Muscle of leg (tissue), 3 donors: ENCODE measurements at regions not wholly inside any gene's neighbourhood (a gene's known extent, or its start where the extent isn't known, plus 50 kb on each side); places are given as distances from the start of the nearest gene placed in this dataset.

Source experiments
- DNase-seq: peaks from one replicate; pipeline ENCODE4 v3.0.0; 2013
- H3K27ac ChIP-seq: one replicate; pipeline ENCODE4 v1.5.1; 2013; ENCODE audit warnings: mild to moderate bottlenecking, low read length, control low read depth
- H3K27me3 ChIP-seq: one replicate; pipeline ENCODE4 v1.6.1; 2013; ENCODE audit warnings: low read length; ENCODE audit not compliant: control insufficient read depth, insufficient read depth
- H3K36me3 ChIP-seq: one replicate; pipeline ENCODE4 v1.6.1; 2013; ENCODE audit warnings: low read length; ENCODE audit not compliant: control insufficient read depth, insufficient read depth
- H3K4me1 ChIP-seq: one replicate; pipeline ENCODE4 v1.6.1; 2013; ENCODE audit warnings: low read length; ENCODE audit not compliant: control insufficient read depth, insufficient read depth
- H3K4me3 ChIP-seq: one replicate; pipeline ENCODE4 v1.5.1; 2013; ENCODE audit warnings: low read length, control low read depth
- H3K9me3 ChIP-seq: replicated peaks from 2 replicates; pipeline ENCODE4 v1.6.1; 2013; ENCODE audit warnings: low read depth, low read length; ENCODE audit not compliant: control insufficient read depth
- WGBS: methylation state at CpG from one replicate; pipeline ENCODE4 v1.1.5; 2013; ENCODE audit warnings: missing lambda C conversion rate; ENCODE audit not compliant: insufficient coverage; 5-methylcytosine and 5-hydroxymethylcytosine counted together

DNA sequence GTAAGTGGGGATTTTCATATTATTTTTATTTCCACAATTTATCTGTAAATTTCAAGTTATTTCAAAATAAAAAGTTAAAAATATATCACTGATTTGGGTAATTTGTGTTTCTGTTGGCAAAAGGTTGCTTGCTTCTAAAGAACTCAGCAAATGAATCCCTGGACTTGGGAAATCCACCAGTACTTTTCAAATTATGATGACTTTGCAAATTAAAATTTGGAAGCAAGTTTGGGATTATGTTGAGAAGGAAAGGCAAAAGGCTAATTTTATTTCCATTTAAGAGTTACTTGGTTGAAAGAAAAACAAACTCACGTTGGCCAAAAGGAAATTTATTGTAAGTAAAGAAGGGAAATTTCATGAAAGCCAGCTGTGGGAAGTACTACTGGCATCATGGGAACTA lies 220.3 kb downstream of the MAP2K6 start:
- H3K4me3 ChIP-seq, result no peak overlapping the region
- WGBS, result no CpG with 5 or more reads among the region's 1 CpG

DNA sequence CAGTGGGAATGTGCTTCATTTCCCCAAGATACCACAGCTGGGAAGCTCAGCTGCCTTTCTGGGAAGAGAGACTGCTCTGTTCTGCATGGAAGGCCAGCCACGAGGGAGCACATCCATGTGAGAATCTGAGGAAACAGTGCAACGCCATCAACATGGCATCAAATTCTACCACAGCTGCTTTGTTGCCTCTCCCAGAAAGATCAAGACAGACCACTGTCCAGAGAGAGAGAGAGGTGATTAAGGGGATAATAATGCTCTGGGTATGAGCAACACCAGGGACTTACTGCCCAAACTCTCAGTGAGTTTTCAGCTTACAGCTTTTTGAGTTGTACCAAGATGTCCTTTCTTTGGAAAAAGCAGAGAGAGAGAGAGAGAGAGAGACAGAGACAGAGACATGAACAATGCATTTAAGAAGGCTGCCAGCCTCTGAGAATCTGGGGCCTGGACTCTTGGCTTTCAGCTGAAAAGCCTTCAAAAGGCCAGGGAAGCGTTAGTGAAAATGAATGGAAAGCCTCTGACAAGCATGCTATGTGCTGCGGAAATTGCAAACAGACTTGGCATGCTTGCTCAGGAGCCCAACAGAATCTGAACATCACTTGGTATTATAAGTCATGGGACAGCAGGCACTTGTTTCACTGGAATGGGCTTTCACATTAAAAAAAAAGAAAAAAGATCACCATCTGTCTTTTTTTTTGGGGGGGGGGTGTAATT lies 223.1 kb downstream of the MAP2K6 start:
- Histone ChIP-seq H3K27ac (peak overlapping the region; percentile 11), H3K36me3 (no peaks in the 10 kb centered on the region), H3K27me3 (no peaks in the 10 kb centered on the region), H3K9me3 (no peaks in the 10 kb centered on the region), H3K4me3 (no peak overlapping the region), H3K4me1 (peaks cover 9% of the 10 kb centered on the region)
- 53% methylated on average over 2 of the region's 4 CpGs for WGBS
- DNase-seq, result peak; percentile 74

More for the DNA sequence above, 220.3 kb downstream of the MAP2K6 start:
- Histone ChIP-seq H3K4me1 (peaks cover 9% of the 10 kb centered on the region), H3K27ac (no peak overlapping the region), H3K27me3 (no peaks in the 10 kb centered on the region), H3K36me3 (no peaks in the 10 kb centered on the region), H3K9me3 (no peaks in the 10 kb centered on the region)
- DNase-seq, result peak; percentile 11

DNA sequence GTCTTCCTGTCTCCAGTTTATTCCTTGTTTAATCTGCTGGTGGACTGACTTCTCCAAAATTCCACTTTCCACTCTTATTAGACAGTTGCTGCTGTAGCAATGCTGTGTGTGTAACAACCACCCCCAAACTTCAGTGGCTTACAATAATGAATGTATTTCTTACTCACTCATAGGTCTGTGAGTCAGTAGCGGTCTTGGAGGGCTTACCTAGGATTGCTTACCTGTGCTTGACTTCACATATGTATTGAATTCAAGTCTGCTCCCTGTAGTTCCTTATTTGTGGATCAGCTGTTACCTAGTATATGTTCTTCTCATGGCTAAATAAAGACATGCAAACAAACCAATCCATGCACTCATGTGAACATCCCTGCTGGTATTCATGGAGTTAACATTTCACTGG lies 224.6 kb downstream of the MAP2K6 start:
- no CpG with 5 or more reads among the region's 1 CpG for WGBS
- Histone ChIP-seq H3K4me3 (no peak overlapping the region), H3K27ac (no peak overlapping the region), H3K36me3 (no peaks in the 10 kb centered on the region), H3K4me1 (peaks cover 9% of the 10 kb centered on the region), H3K27me3 (no peaks in the 10 kb centered on the region), H3K9me3 (no peaks in the 10 kb centered on the region)
- no peak for DNase-seq

DNA sequence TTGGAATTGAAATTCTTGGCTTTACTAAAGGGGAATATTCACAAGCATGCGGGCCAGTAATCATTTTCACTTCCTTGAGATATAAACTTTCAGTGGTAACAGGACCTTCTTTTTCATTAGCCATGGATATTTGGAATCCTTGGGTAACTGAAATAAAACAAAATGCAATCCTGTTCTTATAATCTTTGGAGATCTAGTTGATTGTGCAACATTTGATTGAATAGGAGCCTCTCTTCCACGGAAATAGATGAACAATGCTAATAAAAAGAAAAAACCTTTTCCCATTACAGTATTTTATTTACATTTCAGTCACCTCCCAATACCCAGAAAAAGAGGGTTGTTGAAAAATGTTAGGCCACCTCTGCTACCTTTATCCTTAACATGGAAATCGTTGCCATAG lies 225.6 kb downstream of the MAP2K6 start:
- DNase-seq, result no peak
- Histone ChIP-seq H3K9me3 (no peaks in the 10 kb centered on the region), H3K36me3 (no peaks in the 10 kb centered on the region), H3K4me1 (peaks cover 9% of the 10 kb centered on the region), H3K27me3 (no peaks in the 10 kb centered on the region), H3K27ac (no peak overlapping the region), H3K4me3 (no peak overlapping the region)
- no CpG with 5 or more reads among the region's 3 CpGs for WGBS

DNA sequence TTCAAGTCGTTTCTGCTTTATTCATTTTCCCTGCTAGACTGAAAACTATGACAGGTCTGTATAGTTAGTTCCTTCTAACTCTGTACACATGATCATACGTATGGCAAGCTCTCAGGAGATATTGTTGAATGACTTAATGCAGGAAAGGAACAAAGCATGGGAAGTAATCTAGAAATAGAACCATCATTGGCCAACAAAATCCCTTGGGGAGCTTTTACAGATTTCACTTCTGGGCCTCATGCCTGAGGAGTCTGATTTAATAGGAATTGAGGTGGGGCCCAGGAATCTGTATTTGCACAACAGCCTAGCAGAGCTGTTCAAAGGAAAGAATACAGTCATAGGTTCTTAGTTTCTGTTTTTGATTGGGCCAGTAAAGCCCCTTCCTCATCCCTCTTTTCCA lies 229.2 kb downstream of the MAP2K6 start:
- DNase-seq, result peak; percentile 37
- Histone ChIP-seq H3K36me3 (no peaks in the 10 kb centered on the region), H3K27me3 (no peaks in the 10 kb centered on the region), H3K9me3 (no peaks in the 10 kb centered on the region), H3K4me3 (no peak overlapping the region), H3K27ac (no peak overlapping the region), H3K4me1 (no peaks in the 10 kb centered on the region)
- 83% methylated on average over 1 of the region's 2 CpGs for WGBS

DNA sequence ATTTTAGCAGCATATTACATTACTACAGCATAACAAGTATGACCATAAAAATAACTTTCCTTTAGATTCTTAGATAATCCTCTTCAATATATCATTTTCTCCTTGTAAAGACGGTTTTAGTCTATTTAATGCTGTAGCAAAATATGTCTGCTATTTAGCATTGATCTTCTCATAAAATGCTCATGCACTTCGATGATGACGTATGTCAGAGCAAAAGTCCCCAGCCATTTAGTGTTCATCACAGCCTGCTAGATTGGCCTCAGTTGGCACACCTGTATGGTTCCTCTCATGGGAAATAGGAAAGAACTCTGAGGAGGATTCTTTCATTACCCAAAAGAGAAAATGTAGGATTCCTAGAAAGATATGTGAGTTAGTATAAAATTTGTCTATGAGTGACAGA lies 232.2 kb downstream of the MAP2K6 start:
- DNase-seq, result no peak
- no peaks in the 10 kb centered on the region for H3K36me3 ChIP-seq
- H3K27me3 ChIP-seq, result no peaks in the 10 kb centered on the region
- H3K4me1 ChIP-seq, result no peaks in the 10 kb centered on the region
- 80% methylated on average over 1 of the region's 3 CpGs for WGBS
- H3K4me3 ChIP-seq, result no peak overlapping the region
- no peaks in the 10 kb centered on the region for H3K9me3 ChIP-seq
- H3K27ac ChIP-seq, result no peak overlapping the region

DNA sequence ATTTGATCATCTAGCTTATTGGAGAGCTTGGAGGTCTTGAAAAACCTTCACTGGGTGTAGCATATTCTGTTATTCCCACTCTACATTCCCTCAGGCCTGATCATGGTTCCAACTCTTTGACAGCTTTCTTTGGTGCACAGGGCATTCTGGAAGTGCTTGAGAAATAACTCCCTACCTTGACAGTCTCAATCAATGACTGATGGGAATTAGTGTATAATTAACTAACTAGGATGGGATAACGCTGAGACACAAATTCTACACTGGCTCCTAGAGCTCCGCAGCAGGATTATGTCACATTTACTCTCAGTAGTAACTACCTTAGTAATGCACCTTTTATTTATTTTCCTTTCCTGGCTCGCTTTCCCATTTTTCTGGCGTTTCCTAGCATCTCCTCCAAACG lies 236.4 kb downstream of the MAP2K6 start:
- no CpG with 5 or more reads among the region's 5 CpGs for WGBS
- DNase-seq, result no peak

DNA sequence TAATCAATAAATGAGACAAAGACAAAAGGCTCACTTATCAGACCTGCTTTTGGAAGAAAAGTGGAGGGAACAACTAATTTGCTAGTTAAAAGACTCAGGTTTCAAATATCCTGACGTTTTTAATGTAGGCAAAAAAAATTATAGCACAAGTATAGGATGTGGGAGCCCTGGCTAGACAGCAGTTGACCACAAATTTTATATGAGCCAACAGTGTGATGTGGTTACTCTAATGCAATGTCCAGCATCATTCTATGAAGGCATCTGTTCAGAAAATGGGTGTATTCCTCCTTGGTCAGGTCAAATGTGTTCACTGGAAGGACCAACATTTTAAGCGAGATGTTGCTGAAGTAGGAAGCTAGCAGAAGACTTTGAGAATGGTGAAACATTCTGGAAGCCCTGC lies 237.4 kb downstream of the MAP2K6 start:
- H3K4me3 ChIP-seq, result no peak overlapping the region

More for the DNA sequence above, 236.4 kb downstream of the MAP2K6 start:
- H3K36me3 ChIP-seq, result no peaks in the 10 kb centered on the region
- H3K9me3 ChIP-seq, result no peaks in the 10 kb centered on the region
- H3K27ac ChIP-seq, result no peak overlapping the region
- H3K27me3 ChIP-seq, result no peaks in the 10 kb centered on the region
- peaks cover 6% of the 10 kb centered on the region for H3K4me1 ChIP-seq
- H3K4me3 ChIP-seq, result no peak overlapping the region

DNA sequence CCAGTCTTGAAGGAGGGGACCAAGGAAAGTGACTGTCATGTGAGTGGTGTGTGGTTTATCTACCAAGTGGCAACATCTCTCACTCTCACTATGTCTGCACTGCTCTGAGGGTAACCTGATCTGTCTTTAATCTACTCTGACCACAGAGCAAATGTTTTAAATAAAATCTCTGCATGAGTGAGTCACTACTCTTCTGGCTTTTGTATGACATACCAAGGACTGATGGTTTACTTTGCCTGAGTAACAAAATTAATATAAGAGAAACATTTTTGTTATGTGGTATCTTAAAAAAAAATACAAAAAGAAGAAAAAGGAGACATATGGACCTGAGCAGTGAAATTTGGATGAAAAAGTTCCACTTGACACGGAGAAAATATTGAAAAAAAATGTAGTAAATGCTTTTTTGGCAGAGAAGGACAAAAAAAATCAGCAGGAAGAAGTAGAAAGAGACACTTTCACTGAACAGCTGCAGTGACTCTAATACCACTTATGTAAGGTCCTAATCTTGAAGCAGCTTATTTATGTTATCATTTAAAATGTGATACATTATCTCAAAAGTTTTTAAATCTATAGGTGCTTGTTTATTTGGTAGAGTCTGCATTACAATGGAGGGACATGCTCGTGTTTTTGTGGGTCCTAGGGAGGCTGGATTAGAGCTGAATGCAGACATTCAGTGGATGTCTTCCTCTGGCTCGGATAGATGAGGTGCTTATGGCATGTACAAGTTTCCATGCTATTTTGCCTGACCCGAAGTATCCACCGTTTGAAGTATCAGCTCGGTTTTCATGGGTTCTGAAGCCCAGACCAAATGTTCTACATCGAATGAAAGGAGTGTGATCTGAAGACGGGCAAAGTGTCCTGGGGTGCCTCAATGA lies 240.7 kb downstream of the MAP2K6 start:
- DNase-seq, result peak; percentile 72
- no peaks in the 10 kb centered on the region for H3K36me3 ChIP-seq
- no peaks in the 10 kb centered on the region for H3K9me3 ChIP-seq
- peak overlapping the region; percentile 7 for H3K27ac ChIP-seq
- H3K4me3 ChIP-seq, result no peak overlapping the region
- WGBS, result 54% methylated on average over 7 of the region's 8 CpGs
- H3K27me3 ChIP-seq, result no peaks in the 10 kb centered on the region
- peaks cover 6% of the 10 kb centered on the region for H3K4me1 ChIP-seq

More for the DNA sequence above, 237.4 kb downstream of the MAP2K6 start:
- DNase-seq, result no peak
- H3K27ac ChIP-seq, result no peak overlapping the region
- H3K27me3 ChIP-seq, result no peaks in the 10 kb centered on the region
- H3K4me1 ChIP-seq, result peaks cover 6% of the 10 kb centered on the region
- WGBS, result 80% methylated on average over 2 of the region's 2 CpGs
- H3K36me3 ChIP-seq, result no peaks in the 10 kb centered on the region
- no peaks in the 10 kb centered on the region for H3K9me3 ChIP-seq

DNA sequence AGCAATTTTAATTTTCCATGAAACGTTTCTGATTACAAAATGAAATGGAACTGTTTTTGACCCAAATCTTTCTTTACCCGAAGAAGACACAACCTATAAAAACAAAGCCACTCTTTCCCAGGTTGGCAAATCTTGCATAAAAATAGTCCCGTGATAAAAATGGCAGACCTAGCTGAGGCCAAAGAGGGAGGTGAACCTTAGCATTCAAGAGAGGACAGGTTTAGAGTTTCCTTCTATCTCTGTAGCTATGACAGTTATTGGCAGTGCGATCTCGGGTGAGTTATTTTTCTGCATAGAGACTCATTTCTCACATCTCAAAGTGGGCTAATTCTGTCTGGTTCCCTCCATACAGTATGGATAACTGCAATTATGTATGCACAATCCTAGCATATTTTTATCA lies 241.4 kb downstream of the MAP2K6 start:
- H3K4me3 ChIP-seq, result no peak overlapping the region
- H3K4me1 ChIP-seq, result peaks cover 6% of the 10 kb centered on the region
- H3K36me3 ChIP-seq, result no peaks in the 10 kb centered on the region
- H3K9me3 ChIP-seq, result no peaks in the 10 kb centered on the region
- no peak overlapping the region for H3K27ac ChIP-seq
- no peak for DNase-seq
- no peaks in the 10 kb centered on the region for H3K27me3 ChIP-seq
- no CpG with 5 or more reads among the region's 5 CpGs for WGBS
